Suppressor macrophage treated with lipopolysaccharide for 4 hours (primary cell): ENCODE measurements at regions not wholly inside any gene's neighbourhood (a gene's known extent, or its start where the extent isn't known, plus 50 kb on each side); places are given as distances from the start of the nearest gene placed in this dataset.
"Not testable (repeated sequence)": the region's sequence is repeated elsewhere in the genome, so short reads cannot be mapped to it uniquely, and the experiment has no call there.

Experiments used
- DNase-seq: peaks from one replicate; pipeline ENCODE4 v3.0.0-alpha.2; 2020

DNA sequence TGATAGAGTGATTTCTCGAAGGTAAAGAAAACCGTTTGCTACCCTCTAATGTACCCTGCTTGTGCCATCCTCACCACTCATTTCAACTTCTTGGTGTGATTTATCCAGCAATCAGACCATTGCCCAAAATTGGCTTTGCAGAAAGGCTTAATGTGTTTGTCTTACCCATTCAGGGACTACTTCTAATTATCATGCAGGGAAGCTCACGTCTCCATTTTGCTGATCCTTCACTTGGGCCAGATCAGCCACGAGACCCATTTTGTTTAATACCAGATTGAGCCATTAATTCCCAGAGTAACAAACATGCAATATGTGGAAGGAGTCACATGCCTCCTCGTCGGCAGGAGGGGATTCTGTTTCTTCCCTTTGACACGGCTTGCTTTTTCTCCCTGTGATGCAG lies 51.1 kb upstream of the CRY1 start:
- no peak for DNase-seq

DNA sequence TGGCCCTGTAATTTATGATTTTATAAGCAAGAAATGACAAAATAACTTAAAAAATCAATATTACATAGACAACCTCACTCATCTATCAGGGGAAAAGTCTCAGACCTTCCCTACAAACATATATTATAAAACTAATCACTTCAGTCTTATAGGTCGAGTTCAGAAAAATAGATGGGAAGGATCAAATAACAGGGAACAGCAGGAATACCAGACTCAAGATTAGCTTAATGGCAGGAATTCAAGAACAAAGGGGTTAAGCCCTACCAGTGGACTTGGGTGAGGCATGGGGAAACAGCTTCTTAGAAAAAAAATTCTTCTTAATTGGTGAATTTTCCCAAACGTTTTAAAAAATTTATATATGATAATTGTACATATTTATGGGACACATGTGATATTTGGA lies 51.6 kb upstream of the CRY1 start:
- no peak for DNase-seq

- DNase-seq: no peak
These were observed 52.0 kb upstream of the CRY1 start for GRCh38 chr12:107145397-107145796.

DNA sequence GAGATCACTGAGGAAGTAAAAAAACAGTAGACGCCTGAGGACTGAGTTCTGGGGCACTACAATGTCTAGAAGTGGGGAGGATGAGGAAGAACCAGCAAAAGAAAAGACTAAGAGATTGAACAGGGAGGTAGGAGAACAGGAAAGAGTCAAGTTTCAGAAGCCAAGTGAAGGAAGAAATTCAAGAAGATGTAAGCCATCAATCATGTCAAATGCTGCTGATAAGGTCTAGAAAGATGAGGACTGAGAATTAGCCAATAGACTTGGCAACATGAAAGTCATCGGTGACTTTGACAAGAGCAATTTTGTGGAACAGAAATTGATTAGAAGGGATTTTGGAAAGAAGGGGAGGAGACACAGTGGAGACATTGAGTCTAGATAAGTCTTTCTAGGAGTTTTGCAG lies 54.8 kb upstream of the CRY1 start:
- DNase-seq: no peak

- no peak for DNase-seq
These were observed 59.0 kb upstream of the CRY1 start for GRCh38 chr12:107152315-107152714.

GRCh38 chr12:107159384-107159900 lies 66.1 kb upstream of the CRY1 start:
- no peak for DNase-seq

DNA sequence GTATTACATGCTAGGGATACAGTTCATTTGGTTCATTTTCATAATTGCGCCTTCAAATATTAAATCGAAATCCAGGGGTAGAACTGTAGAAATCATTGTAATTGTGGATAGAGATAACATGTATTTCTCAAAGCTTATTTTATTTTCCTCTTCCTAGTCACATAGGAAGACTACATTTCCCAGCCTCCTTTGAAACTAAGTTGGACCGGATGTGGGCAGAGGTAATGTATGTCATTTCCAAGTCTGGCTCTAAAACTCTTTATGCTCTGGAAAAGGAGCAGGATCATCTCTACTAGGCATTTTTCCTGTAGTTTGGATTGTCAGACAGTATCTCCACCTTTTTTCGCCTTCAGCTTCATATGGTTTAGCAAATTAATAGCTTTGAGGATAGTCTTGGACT lies 70.1 kb upstream of the CRY1 start:
- DNase-seq: no peak

DNA sequence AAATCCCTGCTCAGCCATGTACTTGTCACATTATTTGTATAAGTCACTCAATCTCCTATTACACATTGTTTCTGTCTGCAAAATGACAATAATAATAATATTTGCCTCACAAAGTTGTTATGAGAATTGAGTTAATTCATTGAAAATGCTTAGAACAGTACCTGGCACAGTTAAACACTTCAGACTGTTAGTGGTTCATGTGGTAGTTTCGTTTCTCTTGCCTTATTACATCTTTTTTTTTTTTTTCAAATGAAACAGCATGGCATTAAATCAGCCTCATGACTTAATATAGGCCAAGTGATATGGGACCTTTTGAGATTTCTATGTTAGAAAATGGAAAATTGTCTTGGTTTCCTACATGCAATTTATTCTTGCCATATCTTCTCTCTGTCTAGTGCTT lies 71.0 kb upstream of the CRY1 start:
- no peak for DNase-seq

DNA sequence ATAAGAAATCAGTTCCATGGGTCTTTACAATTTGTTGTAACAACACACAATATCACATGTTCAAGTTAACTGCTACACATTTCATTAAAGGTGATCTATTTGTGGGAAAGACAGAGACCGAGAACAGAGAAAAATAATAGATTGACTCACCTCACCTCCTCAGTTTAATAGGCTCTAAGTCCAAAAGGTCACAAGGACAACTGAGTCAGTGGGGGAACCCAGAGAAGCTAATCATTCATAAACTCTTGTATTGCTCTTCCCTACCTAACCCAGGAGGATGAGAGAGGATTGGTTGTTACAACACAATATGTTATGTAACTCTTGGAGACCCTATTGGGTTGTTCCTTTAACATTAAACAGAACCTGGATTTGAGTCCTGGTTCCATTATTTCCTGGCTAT lies 72.2 kb upstream of the CRY1 start:
- DNase-seq: no peak

DNA sequence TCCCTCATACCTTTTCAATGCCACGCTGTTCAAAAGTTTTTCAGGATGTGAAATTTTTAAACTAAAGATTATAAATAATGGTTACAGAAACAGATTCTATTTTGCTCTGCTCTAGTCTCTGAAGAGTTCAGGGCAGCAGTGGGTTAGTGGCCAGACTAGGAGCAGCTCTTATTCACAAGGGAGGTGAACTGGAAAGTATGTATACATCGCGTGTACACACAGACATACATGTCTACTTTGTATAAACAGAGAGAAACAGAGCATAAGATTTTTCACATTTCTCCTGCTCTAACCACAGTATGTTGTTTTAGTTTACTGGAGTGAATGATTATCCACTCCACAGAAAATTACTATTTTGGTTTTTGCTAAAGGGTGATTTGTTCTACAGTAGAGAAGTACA lies 74.4 kb upstream of the CRY1 start:
- DNase-seq: no peak

GRCh38 chr12:107169200-107169599 lies 75.9 kb upstream of the CRY1 start:
- DNase-seq: no peak

- no peak for DNase-seq
These were observed 85.4 kb upstream of the CRY1 start for GRCh38 chr12:107178776-107179175.

DNA sequence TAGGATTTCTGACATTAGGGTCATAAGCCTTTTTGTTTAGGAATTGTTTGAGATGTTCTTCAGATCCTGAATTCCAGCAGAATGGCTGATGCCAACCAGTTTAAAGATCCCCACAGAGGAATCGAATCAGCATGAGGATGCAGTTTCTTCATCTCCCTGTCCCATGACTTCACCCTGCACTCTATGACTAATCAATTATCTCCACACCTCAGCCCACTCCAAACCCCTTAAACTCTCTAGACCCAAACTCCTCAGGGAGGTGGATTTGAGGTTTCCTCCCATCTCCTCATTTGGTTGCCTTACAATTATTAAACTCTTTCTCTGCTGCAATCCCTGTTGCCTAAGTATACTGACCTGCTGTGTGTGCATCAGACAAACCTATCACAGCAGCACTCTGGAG lies 86.5 kb upstream of the CRY1 start:
- DNase-seq: no peak

DNA sequence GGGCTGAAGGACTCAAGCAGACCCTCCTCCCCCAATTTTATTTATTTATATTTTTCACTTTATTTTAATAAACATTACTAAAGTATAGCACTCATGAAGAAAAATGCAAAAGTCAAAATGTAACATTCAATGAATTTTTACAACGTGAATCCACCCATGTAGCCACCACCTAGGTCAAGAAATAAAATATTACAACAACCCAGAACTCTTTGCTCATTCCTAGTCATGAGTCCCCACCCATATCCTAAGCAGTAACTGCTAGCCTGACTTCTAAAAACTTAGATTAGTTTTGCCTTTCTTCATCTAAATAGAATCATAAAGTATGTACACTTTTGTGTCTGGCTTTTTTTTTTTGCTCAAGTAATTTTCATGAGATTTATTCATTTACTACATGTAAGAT lies 86.9 kb upstream of the CRY1 start:
- no peak for DNase-seq

DNA sequence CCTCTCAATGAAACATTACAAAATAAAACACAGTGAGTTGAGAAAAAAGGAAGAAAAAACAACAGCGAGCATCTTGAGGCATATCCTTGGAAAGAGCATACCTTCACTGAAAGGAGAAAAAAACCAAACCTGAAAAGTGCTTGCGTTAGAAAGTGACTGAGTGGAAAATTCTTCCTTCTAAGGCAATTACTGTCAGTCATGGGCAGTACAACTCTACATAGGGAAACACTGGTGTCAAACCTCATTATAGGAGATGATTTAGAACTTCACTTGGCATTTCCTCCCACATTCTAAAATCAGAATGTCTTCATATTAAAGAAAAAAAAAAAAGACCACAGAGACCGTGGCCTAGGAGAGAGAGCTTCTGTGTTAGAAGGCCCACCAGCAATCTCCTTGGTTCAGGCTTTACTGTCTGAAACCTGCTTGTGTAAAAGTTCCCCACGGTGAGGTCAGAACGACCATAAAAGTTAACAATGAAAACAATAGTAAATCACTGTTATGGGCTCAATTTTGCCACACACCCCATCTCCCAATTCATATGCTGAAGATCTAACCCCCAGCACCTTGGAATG lies 91.1 kb upstream of the CRY1 start:
- no peak for DNase-seq

DNA sequence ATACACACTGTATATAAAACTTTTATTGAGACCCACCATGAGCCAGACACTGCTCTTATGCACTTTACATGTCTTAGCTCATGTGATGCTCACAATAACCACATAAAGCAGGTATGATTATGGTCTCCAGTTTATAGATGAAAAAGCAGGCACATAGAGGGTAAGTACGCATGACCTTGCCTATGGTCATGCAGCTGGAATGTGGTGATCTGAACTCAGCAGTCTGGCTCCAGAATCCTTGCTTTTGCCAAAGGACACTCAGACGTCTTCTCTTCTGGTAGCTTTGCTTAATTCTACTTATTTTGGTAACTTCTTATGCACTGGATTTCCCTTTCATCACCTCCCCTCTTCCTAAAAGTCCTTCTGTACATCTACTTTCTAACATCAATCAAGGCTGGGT lies 103.3 kb upstream of the CRY1 start:
- DNase-seq: no peak

DNA sequence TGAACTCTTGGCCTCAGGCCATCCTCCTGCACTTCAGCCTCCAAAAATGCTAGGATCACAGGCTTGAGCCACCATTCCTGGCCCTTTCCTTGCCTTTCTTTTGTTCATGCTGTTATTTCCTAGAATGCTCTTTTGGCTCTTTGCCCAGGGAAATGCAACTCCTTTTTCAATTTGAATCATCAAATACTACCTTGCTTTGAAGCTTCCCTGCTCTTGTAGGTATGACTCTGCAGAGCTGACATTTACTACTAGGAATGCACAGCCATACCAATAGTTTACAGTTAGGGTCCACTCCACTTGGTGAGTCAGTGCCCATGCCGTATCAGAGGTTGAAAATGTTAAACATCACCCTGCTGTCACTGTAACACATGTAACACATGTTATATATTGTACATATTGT lies 107.0 kb upstream of the CRY1 start:
- no peak for DNase-seq

GRCh38 chr12:107207931-107208525 lies 114.7 kb upstream of the CRY1 start:
- no peak for DNase-seq

DNA sequence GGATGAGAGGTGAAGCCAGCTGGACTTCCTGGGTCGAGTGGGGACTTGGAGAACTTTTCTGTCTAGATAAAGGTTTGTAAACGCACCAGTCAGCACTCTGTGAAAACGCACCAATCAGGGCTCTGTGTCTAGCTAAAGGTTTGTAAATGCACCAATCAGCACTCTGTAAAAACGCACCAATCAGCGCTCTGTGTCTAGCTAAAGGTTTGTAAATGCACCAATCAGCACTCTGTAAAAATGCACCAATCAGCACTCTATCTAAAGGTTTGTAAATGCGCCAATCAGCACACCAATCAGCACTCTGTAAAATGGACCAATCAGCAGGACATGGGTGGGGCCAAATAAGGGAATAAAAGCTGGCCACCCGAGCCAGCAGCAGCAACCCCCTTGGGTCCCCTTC lies 116.4 kb upstream of the CRY1 start:
- not testable (repeated sequence) for DNase-seq

- not testable (repeated sequence) for DNase-seq
These were observed 121.0 kb upstream of the CRY1 start for GRCh38 chr12:107214373-107214773.

DNA sequence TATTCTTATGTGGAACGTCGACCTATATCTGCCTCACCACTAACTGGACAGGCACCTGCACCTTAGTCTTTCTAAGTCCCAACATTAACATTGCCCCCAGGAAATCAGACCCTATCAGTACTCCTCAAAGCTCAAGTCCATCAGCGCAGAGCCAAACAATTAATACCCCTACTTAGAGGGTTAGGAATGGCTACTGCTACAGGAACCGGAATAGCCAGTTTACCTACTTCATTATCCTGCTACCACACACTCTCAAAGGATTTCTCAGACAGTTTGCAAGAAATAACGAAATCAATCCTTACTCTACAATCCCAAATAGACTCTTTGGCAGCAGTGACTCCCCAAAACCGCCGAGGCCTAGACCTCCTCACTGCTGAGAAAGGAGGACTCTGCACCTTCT lies 123.1 kb upstream of the CRY1 start:
- DNase-seq: not testable (repeated sequence)

- no peak for DNase-seq
These were observed 126.0 kb upstream of the CRY1 start for GRCh38 chr12:107219301-107219700.

DNA sequence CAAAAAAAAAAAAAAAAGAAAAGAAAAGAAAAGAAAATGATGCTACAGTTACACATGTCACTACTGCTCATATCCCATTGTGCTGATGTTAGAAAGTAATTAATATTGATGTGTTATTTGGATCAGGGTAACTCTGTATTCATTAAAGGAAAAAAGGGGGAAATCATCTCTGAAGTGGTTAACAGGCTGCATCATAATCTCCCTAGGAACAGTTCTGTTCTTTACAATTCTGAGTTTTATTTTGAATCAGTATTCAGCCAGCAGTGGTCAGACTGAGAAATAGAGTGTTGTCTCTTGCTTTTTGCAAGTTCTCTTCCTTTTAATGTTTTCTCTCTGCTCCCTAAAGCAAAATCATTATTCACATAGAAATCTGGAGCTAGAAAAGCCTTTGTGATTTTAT lies 128.6 kb upstream of the CRY1 start:
- no peak for DNase-seq

DNA sequence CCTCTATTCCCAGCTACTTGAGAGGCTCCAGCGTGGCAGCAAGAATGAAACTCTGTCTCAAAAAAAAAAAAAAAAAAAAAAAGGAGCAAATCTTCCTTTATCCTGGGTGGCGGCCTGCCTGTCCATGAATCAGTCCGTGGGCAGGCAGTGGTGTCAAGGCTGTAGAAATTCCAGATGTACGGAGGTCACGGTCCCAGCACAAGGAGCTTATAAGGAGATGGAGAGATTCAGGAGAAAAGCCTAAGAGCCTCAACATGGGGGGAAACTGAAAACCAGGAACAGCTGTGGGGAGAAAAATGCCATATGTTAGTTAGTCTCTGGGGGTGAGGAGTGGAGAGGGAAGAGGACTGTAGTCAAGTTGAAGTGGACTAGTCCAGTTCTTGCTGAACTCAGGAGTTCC lies 130.5 kb upstream of the CRY1 start:
- DNase-seq: no peak

DNA sequence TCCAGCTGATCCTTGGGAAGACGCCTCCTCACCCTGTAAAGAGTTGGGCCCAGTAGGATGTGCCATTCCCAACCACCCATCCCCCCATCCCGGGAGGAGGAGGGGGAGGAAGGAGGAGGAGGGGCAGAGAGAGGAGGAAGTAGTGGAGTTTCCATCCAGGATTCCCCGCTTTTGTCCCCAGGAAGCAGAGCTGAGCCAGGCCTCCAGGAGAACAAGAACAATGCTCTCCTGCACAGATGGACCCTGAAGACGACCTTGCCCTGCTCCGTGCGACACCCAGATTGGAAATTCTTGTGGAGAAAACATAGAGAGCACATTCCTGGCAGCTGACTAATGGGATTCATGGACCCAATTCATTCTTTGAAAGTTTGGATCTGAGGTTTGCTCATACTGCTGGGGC lies 132.3 kb upstream of the CRY1 start:
- no peak for DNase-seq
